ENCODE measurements at regions not wholly inside any gene's neighbourhood (a gene's known extent, or its start where the extent isn't known, plus 50 kb on each side); places are given as distances from the start of the nearest gene placed in this dataset.

- no peak for FAIRE-seq
- peaks cover 65% of the 10 kb centered on the region for H3K27me3 Mint-ChIP-seq (ENCODE audit: low read depth, unreplicated experiment)
- TF ChIP-seq CTCF (IDR thresholded peaks at IDR 0.05; ENCODE audit: insufficient read depth, low read depth, low read length) = no peak
- no peak for TF ChIP-seq EZH2 (IDR thresholded peaks at IDR 0.05; ENCODE audit: insufficient read depth, low read length)
- no peaks in the 10 kb centered on the region for H3K36me3 ChIP-seq (ENCODE audit: insufficient read depth, low read length)
- no peak for DNase-seq (ENCODE audit: low read depth)
- H3K27me3 ChIP-seq (ENCODE audit: insufficient read depth, low read length) = peaks cover 2% of the 10 kb centered on the region
- H3K4me1 ChIP-seq (ENCODE audit: insufficient read depth, low read length) = no peaks in the 10 kb centered on the region
- H3K4me3 Mint-ChIP-seq (ENCODE audit: unreplicated experiment) = no peak overlapping the region
- H4K20me1 ChIP-seq (ENCODE audit: insufficient read depth, low read length) = no peaks in the 10 kb centered on the region
- no peaks in the 10 kb centered on the region for H3K79me2 ChIP-seq (ENCODE audit: insufficient read depth, low read length)
- H3K4me2 ChIP-seq (ENCODE audit: low read length) = no peak overlapping the region
- H3K9ac ChIP-seq (ENCODE audit: low read length) = no peak overlapping the region
- no peak overlapping the region for H2AFZ ChIP-seq (ENCODE audit: low read depth, low read length)
- no peaks in the 10 kb centered on the region for H3K4me1 Mint-ChIP-seq (ENCODE audit: low read depth, unreplicated experiment)
- H3K27ac Mint-ChIP-seq (ENCODE audit: unreplicated experiment) = no peak overlapping the region
- H3K4me3 ChIP-seq (ENCODE audit: insufficient read depth, low read depth, low read length) = no peak overlapping the region
- peaks cover 2% of the 10 kb centered on the region for H3K36me3 Mint-ChIP-seq (ENCODE audit: low read depth, unreplicated experiment)
- H3K9me3 ChIP-seq (ENCODE audit: insufficient read depth, low read depth, low read length) = no peaks in the 10 kb centered on the region
- H3K27ac ChIP-seq (ENCODE audit: low read depth, low read length) = no peak overlapping the region
- peaks cover 13% of the 10 kb centered on the region for H3K9me3 Mint-ChIP-seq (ENCODE audit: unreplicated experiment)
Observed at GRCh38 chr7:155983176-155983815, 171.0 kb upstream of the SHH start.

GRCh38 chr7:155981703-155982102, 169.4 kb upstream of the SHH start:
- Histone ChIP-seq H3K36me3 (ENCODE audit: insufficient read depth, low read length) (no peaks in the 10 kb centered on the region), H2AFZ (ENCODE audit: low read depth, low read length) (no peak overlapping the region), H3K27ac (ENCODE audit: low read depth, low read length) (no peak overlapping the region), H3K9me3 (ENCODE audit: insufficient read depth, low read depth, low read length) (no peaks in the 10 kb centered on the region), H3K4me3 (ENCODE audit: insufficient read depth, low read depth, low read length) (no peak overlapping the region), H3K79me2 (ENCODE audit: insufficient read depth, low read length) (no peaks in the 10 kb centered on the region), H3K27me3 (ENCODE audit: insufficient read depth, low read length) (peaks cover 2% of the 10 kb centered on the region), H3K4me1 (ENCODE audit: insufficient read depth, low read length) (no peaks in the 10 kb centered on the region), H3K4me2 (ENCODE audit: low read length) (no peak overlapping the region), H3K9ac (ENCODE audit: low read length) (no peak overlapping the region), H4K20me1 (ENCODE audit: insufficient read depth, low read length) (no peaks in the 10 kb centered on the region)
- FAIRE-seq = no peak
- TF ChIP-seq CTCF (IDR thresholded peaks at IDR 0.05; ENCODE audit: insufficient read depth, low read depth, low read length) (no peak), EZH2 (IDR thresholded peaks at IDR 0.05; ENCODE audit: insufficient read depth, low read length) (no peak)
- Mint-ChIP-seq H3K27ac (ENCODE audit: unreplicated experiment) (no peak overlapping the region), H3K9me3 (ENCODE audit: unreplicated experiment) (peaks cover 2% of the 10 kb centered on the region), H3K36me3 (ENCODE audit: low read depth, unreplicated experiment) (peaks cover 2% of the 10 kb centered on the region), H3K27me3 (ENCODE audit: low read depth, unreplicated experiment) (peaks cover 59% of the 10 kb centered on the region), H3K4me1 (ENCODE audit: low read depth, unreplicated experiment) (no peaks in the 10 kb centered on the region), H3K4me3 (ENCODE audit: unreplicated experiment) (no peak overlapping the region)
- DNase-seq (ENCODE audit: low read depth) = no peak

- TF ChIP-seq EZH2 (IDR thresholded peaks at IDR 0.05; ENCODE audit: insufficient read depth, low read length) (no peak), CTCF (IDR thresholded peaks at IDR 0.05; ENCODE audit: insufficient read depth, low read depth, low read length) (no peak)
- Mint-ChIP-seq H3K4me1 (ENCODE audit: low read depth, unreplicated experiment) (no peaks in the 10 kb centered on the region), H3K9me3 (ENCODE audit: unreplicated experiment) (peaks cover 2% of the 10 kb centered on the region), H3K27me3 (ENCODE audit: low read depth, unreplicated experiment) (peaks cover 55% of the 10 kb centered on the region), H3K4me3 (ENCODE audit: unreplicated experiment) (no peak overlapping the region), H3K27ac (ENCODE audit: unreplicated experiment) (no peak overlapping the region), H3K36me3 (ENCODE audit: low read depth, unreplicated experiment) (no peaks in the 10 kb centered on the region)
- Histone ChIP-seq H3K27me3 (ENCODE audit: insufficient read depth, low read length) (peaks cover 2% of the 10 kb centered on the region), H2AFZ (ENCODE audit: low read depth, low read length) (no peak overlapping the region), H3K36me3 (ENCODE audit: insufficient read depth, low read length) (no peaks in the 10 kb centered on the region), H3K79me2 (ENCODE audit: insufficient read depth, low read length) (no peaks in the 10 kb centered on the region), H3K4me3 (ENCODE audit: insufficient read depth, low read depth, low read length) (no peak overlapping the region), H3K4me1 (ENCODE audit: insufficient read depth, low read length) (no peaks in the 10 kb centered on the region), H3K9me3 (ENCODE audit: insufficient read depth, low read depth, low read length) (no peaks in the 10 kb centered on the region), H3K4me2 (ENCODE audit: low read length) (no peak overlapping the region), H3K9ac (ENCODE audit: low read length) (no peak overlapping the region), H4K20me1 (ENCODE audit: insufficient read depth, low read length) (no peaks in the 10 kb centered on the region), H3K27ac (ENCODE audit: low read depth, low read length) (no peak overlapping the region)
- DNase-seq (ENCODE audit: low read depth) (no peak), FAIRE-seq (no peak)
Observed at GRCh38 chr7:155980841-155981240, 168.6 kb upstream of the SHH start.
